ENCODE measurements at regions not wholly inside any gene's neighbourhood (a gene's known extent, or its start where the extent isn't known, plus 50 kb on each side); places are given as distances from the start of the nearest gene placed in this dataset.
"Not testable (repeated sequence)": the region's sequence is repeated elsewhere in the genome, so short reads cannot be mapped to it uniquely, and the experiment has no call there.

- Mint-ChIP-seq H3K27me3 (ENCODE audit: low read depth) (no peaks in the 10 kb centered on the region), H3K36me3 (ENCODE audit: low read depth) (no peaks in the 10 kb centered on the region), H3K9me3 (ENCODE audit: low read depth) (peaks cover 4% of the 10 kb centered on the region), H3K4me1 (ENCODE audit: low read depth) (no peaks in the 10 kb centered on the region), H3K27ac (ENCODE audit: unreplicated experiment) (no peak overlapping the region), H3K4me3 (ENCODE audit: unreplicated experiment) (no peak overlapping the region)
- DNase-seq (ENCODE audit: low spot score): no peak
- TF ChIP-seq CTCF (IDR thresholded peaks at IDR 0.05): no peak
These were observed 359.9 kb upstream of the COX7C start for GRCh38 chr5:86257871-86258270.

DNA sequence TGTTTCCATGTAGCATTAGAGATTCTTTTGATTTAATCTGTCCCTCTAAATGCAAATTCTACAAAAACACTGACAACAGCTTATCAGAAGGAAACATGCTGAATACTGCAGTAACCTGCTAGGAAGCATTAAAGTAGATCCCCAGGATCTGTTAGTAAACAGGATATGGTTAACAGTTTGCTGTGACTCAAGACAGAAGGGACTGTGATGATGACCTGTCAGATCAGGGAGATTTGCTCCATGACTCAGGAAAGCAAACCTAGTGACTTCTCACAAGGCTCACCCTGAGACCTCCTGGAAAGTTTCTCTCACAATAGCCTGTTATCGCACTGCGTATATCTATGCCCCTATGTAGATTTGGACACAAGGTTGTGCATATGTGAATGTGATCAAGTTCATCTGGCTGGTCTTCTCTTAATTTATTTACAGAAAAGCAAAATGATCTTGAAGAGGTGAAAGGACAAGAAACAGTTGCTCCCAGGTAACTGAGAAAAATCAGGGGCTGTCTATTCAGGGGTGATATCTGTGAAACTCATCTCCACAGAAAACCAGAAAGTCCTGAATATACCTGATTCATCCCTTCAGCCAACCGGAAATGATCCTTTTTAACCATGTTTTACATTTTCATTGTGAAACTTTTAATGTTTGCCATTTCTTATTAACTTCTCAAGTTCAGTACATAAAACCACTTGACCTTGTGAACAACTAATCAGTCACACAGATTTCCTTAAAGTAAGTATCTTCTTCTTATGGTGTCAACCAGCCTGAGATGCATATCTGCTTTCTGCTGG lies 333.1 kb upstream of the COX7C start:
- H3K4me3 Mint-ChIP-seq (ENCODE audit: unreplicated experiment); H3K4me1 Mint-ChIP-seq (ENCODE audit: low read depth); H3K36me3 Mint-ChIP-seq (ENCODE audit: low read depth); DNase-seq (ENCODE audit: low spot score); H3K27me3 Mint-ChIP-seq (ENCODE audit: low read depth); H3K9me3 Mint-ChIP-seq (ENCODE audit: low read depth); H3K27ac Mint-ChIP-seq (ENCODE audit: unreplicated experiment): not testable (repeated sequence)

DNA sequence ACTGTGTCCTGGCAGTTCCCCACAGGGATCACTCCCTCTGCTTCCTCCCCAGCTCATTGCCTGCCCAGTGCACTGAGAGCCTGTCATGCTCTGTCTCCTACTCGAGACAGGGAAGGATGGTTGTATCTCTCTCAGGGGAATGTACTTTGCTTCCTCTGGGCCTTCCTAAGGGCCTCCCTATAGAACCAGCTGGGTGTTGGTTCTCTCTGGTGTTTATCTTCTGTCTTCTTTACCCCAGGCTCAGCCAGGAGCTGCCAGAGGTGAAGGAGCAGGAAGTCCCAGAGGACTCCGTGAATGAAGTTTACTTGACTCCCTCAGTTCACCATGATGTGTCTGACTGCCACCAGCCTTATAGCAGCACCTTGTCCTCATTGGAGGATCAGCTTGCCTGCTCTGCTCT lies 330.3 kb upstream of the COX7C start:
- DNase-seq (ENCODE audit: low spot score); H3K27me3 Mint-ChIP-seq (ENCODE audit: low read depth); H3K9me3 Mint-ChIP-seq (ENCODE audit: low read depth); H3K36me3 Mint-ChIP-seq (ENCODE audit: low read depth); H3K4me1 Mint-ChIP-seq (ENCODE audit: low read depth); H3K27ac Mint-ChIP-seq (ENCODE audit: unreplicated experiment); H3K4me3 Mint-ChIP-seq (ENCODE audit: unreplicated experiment): not testable (repeated sequence)

- not testable (repeated sequence) for H3K27me3 Mint-ChIP-seq (ENCODE audit: low read depth); H3K9me3 Mint-ChIP-seq (ENCODE audit: low read depth); H3K27ac Mint-ChIP-seq (ENCODE audit: unreplicated experiment); H3K4me3 Mint-ChIP-seq (ENCODE audit: unreplicated experiment); H3K4me1 Mint-ChIP-seq (ENCODE audit: low read depth); DNase-seq (ENCODE audit: low spot score); H3K36me3 Mint-ChIP-seq (ENCODE audit: low read depth)
These were observed 328.0 kb upstream of the COX7C start for GRCh38 chr5:86289786-86290185.

DNA sequence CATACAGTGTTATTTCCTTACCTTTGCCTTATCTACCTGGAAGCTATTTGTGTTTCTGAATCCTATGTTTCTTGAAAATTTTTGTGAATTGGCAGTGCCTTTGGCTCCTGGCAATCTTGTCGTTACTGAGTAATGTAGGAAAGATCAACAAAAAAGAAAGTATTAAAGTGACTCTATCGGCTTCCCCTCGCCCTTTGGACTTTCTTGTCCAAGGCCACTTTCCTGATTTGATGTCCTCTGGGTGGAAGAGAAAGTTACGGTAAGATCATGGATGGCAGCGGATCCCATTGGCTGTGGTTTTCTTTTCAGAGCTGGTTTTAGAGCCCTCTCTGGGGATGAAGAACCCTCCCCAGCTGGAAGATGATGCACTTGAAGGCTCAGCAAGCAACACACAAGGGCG lies 324.9 kb upstream of the COX7C start:
- H3K27ac Mint-ChIP-seq (ENCODE audit: unreplicated experiment); H3K4me1 Mint-ChIP-seq (ENCODE audit: low read depth); H3K36me3 Mint-ChIP-seq (ENCODE audit: low read depth); H3K9me3 Mint-ChIP-seq (ENCODE audit: low read depth); DNase-seq (ENCODE audit: low spot score); H3K27me3 Mint-ChIP-seq (ENCODE audit: low read depth); H3K4me3 Mint-ChIP-seq (ENCODE audit: unreplicated experiment): not testable (repeated sequence)

DNA sequence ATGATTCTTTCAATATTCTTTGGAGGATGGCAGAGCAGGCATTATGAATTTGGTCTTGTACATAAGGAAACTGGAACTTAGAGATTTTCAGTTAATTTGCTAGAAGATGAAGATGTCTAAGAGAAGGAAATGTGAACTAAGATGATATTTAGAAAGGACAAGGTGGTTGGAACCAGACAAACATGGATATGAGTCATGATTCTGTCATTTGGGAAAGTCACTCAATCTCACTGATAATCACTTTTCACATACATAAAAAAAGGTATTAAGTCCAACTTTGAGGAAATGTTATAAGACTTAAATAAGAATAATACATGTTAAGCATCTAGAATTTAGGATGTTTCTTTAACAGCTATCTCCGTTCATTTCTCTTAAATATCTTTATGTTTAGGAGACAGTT lies 315.1 kb upstream of the COX7C start:
- not testable (repeated sequence) for H3K4me3 Mint-ChIP-seq (ENCODE audit: unreplicated experiment); H3K27me3 Mint-ChIP-seq (ENCODE audit: low read depth); DNase-seq (ENCODE audit: low spot score); H3K9me3 Mint-ChIP-seq (ENCODE audit: low read depth); H3K36me3 Mint-ChIP-seq (ENCODE audit: low read depth); H3K4me1 Mint-ChIP-seq (ENCODE audit: low read depth); H3K27ac Mint-ChIP-seq (ENCODE audit: unreplicated experiment)

- H3K4me3 Mint-ChIP-seq (ENCODE audit: unreplicated experiment); H3K36me3 Mint-ChIP-seq (ENCODE audit: low read depth); H3K27ac Mint-ChIP-seq (ENCODE audit: unreplicated experiment); H3K9me3 Mint-ChIP-seq (ENCODE audit: low read depth); DNase-seq (ENCODE audit: low spot score); H3K4me1 Mint-ChIP-seq (ENCODE audit: low read depth): not testable (repeated sequence)
- TF ChIP-seq CTCF (IDR thresholded peaks at IDR 0.05): peak; percentile 80
- peaks cover 18% of the 10 kb centered on the region for H3K27me3 Mint-ChIP-seq (ENCODE audit: low read depth)
These were observed 312.7 kb upstream of the COX7C start for GRCh38 chr5:86305050-86305449.

DNA sequence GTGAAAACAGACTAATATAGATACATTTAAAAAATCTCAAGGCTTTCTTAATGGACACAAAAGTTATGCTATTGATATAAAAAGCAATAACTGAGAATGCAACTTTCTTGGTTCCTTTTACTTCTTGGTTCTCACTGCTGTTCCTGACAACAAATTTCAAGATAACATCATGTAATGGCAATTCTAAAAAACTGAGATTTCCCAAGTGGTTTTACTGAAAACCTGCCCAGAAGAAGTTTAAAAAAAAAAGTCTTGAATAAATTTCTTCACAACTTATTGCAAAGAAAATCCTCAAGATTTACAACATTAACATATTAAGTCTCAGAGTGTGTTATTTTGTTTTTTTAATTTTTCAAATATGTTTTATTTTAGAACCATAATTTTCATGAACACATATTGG lies 302.8 kb upstream of the COX7C start:
- no peak for DNase-seq (ENCODE audit: low spot score)
- Mint-ChIP-seq H3K4me3 (ENCODE audit: unreplicated experiment) (no peak overlapping the region), H3K4me1 (ENCODE audit: low read depth) (no peaks in the 10 kb centered on the region), H3K36me3 (ENCODE audit: low read depth) (no peaks in the 10 kb centered on the region), H3K27me3 (ENCODE audit: low read depth) (peaks cover 15% of the 10 kb centered on the region), H3K9me3 (ENCODE audit: low read depth) (no peaks in the 10 kb centered on the region), H3K27ac (ENCODE audit: unreplicated experiment) (no peak overlapping the region)
- no peak for TF ChIP-seq CTCF (IDR thresholded peaks at IDR 0.05)
